Endodermal cell (in vitro differentiated cells): ENCODE measurements at regions not wholly inside any gene's neighbourhood (a gene's known extent, or its start where the extent isn't known, plus 50 kb on each side); places are given as distances from the start of the nearest gene placed in this dataset.

Source experiments
- DNase-seq: peaks from one replicate; pipeline ENCODE4 v3.0.0-alpha.2; 2017
- H3K27ac ChIP-seq: 2 replicates; pipeline ENCODE4 v1.5.1; 2013; ENCODE audit warnings: mild to moderate bottlenecking, low read depth, low read length, moderate library complexity
- H3K27me3 ChIP-seq: 2 replicates; pipeline ENCODE4 v1.6.1; 2013; ENCODE audit warnings: mild to moderate bottlenecking, low read length, moderate library complexity; ENCODE audit not compliant: insufficient read depth, control insufficient read depth, poor library complexity, severe bottlenecking
- H3K36me3 ChIP-seq: 2 replicates; pipeline ENCODE4 v1.7.0; 2013; ENCODE audit warnings: mild to moderate bottlenecking, low read length, moderate library complexity; ENCODE audit not compliant: control insufficient read depth, insufficient read depth
- H3K4me1 ChIP-seq: one replicate; pipeline ENCODE4 v1.7.0; 2013; ENCODE audit warnings: low read length; ENCODE audit not compliant: control insufficient read depth, insufficient read depth
- H3K4me3 ChIP-seq: 2 replicates; pipeline ENCODE4 v1.5.1; 2013; ENCODE audit warnings: mild to moderate bottlenecking, low read length, moderate library complexity
- H3K9ac ChIP-seq: 2 replicates; pipeline ENCODE4 v1.6.1; 2013; ENCODE audit warnings: mild to moderate bottlenecking, low read length, moderate library complexity; ENCODE audit not compliant: poor library complexity, severe bottlenecking; ENCODE audit errors: extremely low read depth
- H3K9me3 ChIP-seq: 2 replicates; pipeline ENCODE4 v1.6.1; 2013; ENCODE audit warnings: mild to moderate bottlenecking, low read length, moderate library complexity; ENCODE audit not compliant: control insufficient read depth
- H3K27ac Mint-ChIP-seq: 2 replicates; pipeline ENCODE4 v1.8.0; 2020; ENCODE audit warnings: mixed read lengths
- H3K27me3 Mint-ChIP-seq: 2 replicates; pipeline ENCODE4 v1.8.0; 2021; ENCODE audit warnings: mild to moderate bottlenecking, mixed read lengths; ENCODE audit not compliant: insufficient read depth
- H3K36me3 Mint-ChIP-seq: 2 replicates; pipeline ENCODE4 v1.8.0; 2020; ENCODE audit warnings: low read depth, mixed read lengths
- H3K4me1 Mint-ChIP-seq: 2 replicates; pipeline ENCODE4 v1.8.0; 2020; ENCODE audit warnings: mixed read lengths
- H3K4me3 Mint-ChIP-seq: 2 replicates; pipeline ENCODE4 v1.8.0; 2020; ENCODE audit warnings: mild to moderate bottlenecking, moderate library complexity, mixed read lengths
- H3K9me3 Mint-ChIP-seq: 2 replicates; pipeline ENCODE4 v1.8.0; 2020; ENCODE audit warnings: mild to moderate bottlenecking, mixed read lengths
- WGBS, 2 experiments: methylation state at CpG; one replicate each; pipeline versions ENCODE4 v1.1.5 to v1.1.7; 2013; ENCODE audit warnings: missing lambda C conversion rate in 2 of 2, mixed read lengths in 1 of 2; ENCODE audit not compliant: insufficient coverage in 1 of 2, insufficient read length in 1 of 2; 5-methylcytosine and 5-hydroxymethylcytosine counted together
- TF ChIP-seq, protein P1 (sequence below): fragments of 200-600 bp; sonication (generic); conservative IDR thresholded peaks from 2 replicates; pipeline ENCODE4 v1.5.0; 2021; ENCODE audit warnings: antibody characterized with exemption, mild to moderate bottlenecking

DNA sequence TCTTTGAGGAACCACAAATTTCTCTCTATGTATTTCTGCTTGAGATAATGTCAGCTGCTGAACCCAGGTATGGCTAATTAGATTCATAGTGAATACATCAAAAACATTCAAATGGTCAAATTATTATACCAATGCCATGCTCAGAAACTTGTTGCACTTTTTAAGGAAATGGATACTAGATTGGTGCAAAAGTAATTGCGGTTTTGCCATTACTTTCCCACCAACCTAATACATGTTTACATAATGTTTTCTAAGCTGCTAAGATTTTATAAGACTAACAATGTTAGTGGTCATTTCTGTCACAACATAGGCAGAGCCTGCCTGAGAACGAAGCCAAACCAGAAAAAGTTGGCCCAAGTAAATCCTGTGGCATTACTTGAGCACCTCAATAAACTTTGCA, 568.2 kb upstream of the LRATD1 start:
- Mint-ChIP-seq H3K36me3 (no peaks in the 10 kb centered on the region), H3K9me3 (no peaks in the 10 kb centered on the region), H3K27me3 (no peaks in the 10 kb centered on the region), H3K27ac (no peak overlapping the region), H3K4me1 (no peaks in the 10 kb centered on the region), H3K4me3 (no peak overlapping the region)
- WGBS, 2 experiments = 71 to 100% methylated on average over 1 to 2 of the region's 2 CpGs
- Histone ChIP-seq H3K4me1 (no peaks in the 10 kb centered on the region), H3K27ac (no peak overlapping the region), H3K4me3 (no peak overlapping the region), H3K27me3 (no peaks in the 10 kb centered on the region), H3K36me3 (no peaks in the 10 kb centered on the region), H3K9ac (no peak overlapping the region), H3K9me3 (no peaks in the 10 kb centered on the region)
- TF ChIP-seq, protein P1, sequence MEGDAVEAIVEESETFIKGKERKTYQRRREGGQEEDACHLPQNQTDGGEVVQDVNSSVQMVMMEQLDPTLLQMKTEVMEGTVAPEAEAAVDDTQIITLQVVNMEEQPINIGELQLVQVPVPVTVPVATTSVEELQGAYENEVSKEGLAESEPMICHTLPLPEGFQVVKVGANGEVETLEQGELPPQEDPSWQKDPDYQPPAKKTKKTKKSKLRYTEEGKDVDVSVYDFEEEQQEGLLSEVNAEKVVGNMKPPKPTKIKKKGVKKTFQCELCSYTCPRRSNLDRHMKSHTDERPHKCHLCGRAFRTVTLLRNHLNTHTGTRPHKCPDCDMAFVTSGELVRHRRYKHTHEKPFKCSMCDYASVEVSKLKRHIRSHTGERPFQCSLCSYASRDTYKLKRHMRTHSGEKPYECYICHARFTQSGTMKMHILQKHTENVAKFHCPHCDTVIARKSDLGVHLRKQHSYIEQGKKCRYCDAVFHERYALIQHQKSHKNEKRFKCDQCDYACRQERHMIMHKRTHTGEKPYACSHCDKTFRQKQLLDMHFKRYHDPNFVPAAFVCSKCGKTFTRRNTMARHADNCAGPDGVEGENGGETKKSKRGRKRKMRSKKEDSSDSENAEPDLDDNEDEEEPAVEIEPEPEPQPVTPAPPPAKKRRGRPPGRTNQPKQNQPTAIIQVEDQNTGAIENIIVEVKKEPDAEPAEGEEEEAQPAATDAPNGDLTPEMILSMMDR = no peak
- DNase-seq = no peak

DNA sequence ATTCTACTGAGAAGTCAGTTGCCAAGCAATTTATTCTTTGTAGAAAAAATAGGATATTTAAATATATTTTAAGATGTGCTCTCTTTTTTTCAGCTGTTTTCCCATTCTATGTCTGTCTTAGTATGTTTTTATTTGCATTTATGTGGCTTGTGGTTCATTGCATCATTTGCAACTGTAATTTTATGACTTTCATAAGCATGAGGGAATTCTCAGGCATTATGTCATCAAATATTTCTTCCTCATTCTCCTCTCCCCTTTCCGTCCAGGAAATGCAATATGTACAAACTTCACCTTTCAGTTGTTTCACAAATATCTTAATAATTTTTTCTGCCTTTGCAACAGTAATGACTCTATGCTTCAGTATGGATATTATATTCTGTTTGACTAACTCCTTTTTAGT, 560.2 kb upstream of the LRATD1 start:
- Mint-ChIP-seq H3K4me1 (no peaks in the 10 kb centered on the region), H3K27me3 (no peaks in the 10 kb centered on the region), H3K4me3 (no peak overlapping the region), H3K9me3 (no peaks in the 10 kb centered on the region), H3K36me3 (no peaks in the 10 kb centered on the region), H3K27ac (no peak overlapping the region)
- WGBS, 2 experiments = no CpG with 5 or more reads among the region's 1 CpG
- H3K27ac ChIP-seq = no peak overlapping the region
- no peaks in the 10 kb centered on the region for H3K9me3 ChIP-seq
- TF ChIP-seq, protein P1 = no peak
- no peak overlapping the region for H3K9ac ChIP-seq
- no peak overlapping the region for H3K4me3 ChIP-seq
- no peak for DNase-seq
- H3K27me3 ChIP-seq = no peaks in the 10 kb centered on the region
- H3K36me3 ChIP-seq = no peaks in the 10 kb centered on the region
- H3K4me1 ChIP-seq = no peaks in the 10 kb centered on the region

DNA sequence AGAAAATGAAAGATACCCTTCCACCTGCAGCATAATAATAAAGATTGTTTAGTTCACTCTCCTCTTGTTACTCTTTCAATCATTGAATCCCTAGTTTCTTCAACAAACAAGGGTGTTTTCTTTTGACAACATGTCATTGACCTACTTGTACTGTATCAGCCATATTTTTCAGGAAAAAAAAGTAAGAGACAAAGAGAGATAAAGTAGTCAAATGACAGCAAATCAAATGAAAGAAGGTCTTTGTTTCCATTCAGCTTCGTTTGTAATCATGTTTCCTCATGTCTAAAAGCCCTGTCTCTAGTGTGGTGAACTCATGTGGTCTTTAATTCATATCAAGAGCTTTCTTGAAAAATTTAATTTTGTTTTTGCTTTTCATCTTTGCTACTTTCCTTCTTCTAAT, 557.8 kb upstream of the LRATD1 start:
- no peak overlapping the region for H3K27ac Mint-ChIP-seq
- TF ChIP-seq, protein P1 = no peak
- H3K4me1 Mint-ChIP-seq = peaks cover 2% of the 10 kb centered on the region
- H3K27ac ChIP-seq = no peak overlapping the region
- H3K9me3 Mint-ChIP-seq = no peaks in the 10 kb centered on the region
- 71 to 89% methylated on average over 1 of the region's 1 CpG for WGBS, 2 experiments
- no peaks in the 10 kb centered on the region for H3K9me3 ChIP-seq
- H3K27me3 ChIP-seq = no peaks in the 10 kb centered on the region
- no peaks in the 10 kb centered on the region for H3K36me3 Mint-ChIP-seq
- H3K36me3 ChIP-seq = no peaks in the 10 kb centered on the region
- H3K9ac ChIP-seq = no peak overlapping the region
- H3K4me1 ChIP-seq = no peaks in the 10 kb centered on the region
- no peak overlapping the region for H3K4me3 Mint-ChIP-seq
- H3K27me3 Mint-ChIP-seq = no peaks in the 10 kb centered on the region
- DNase-seq = no peak
- no peak overlapping the region for H3K4me3 ChIP-seq
